PC-3 (cell line): ENCODE measurements at regions not wholly inside any gene's neighbourhood (a gene's known extent, or its start where the extent isn't known, plus 50 kb on each side); places are given as distances from the start of the nearest gene placed in this dataset.

ENCODE experiments used
- ATAC-seq: fragments of 200-7000 bp; cut with Tn5 transposase; 2 replicates; pipeline ENCODE4 v1.9.1; 2020; ENCODE audit warnings: mild to moderate bottlenecking, moderate library complexity
- BruUV-seq: library from RNA; stranded (reverse); fragments of 400-500 nt; replicated peaks from 2 replicates; lab custom pipeline; 2021; lab: Mats Ljungman, UMichigan
- CTCF ChIA-PET: fragments of 300-600 bp; sonication (Branson Sonifier 250); formaldehyde crosslinking; loops from one replicate; lab custom pipeline; 2022; ENCODE audit warnings: antibody characterized with exemption; lab: Charles Lee
- POLR2A ChIA-PET: fragments of 300-600 bp; sonication (Branson Sonifier 250); formaldehyde crosslinking; loops from one replicate; lab custom pipeline; 2022; ENCODE audit warnings: antibody characterized with exemption; ENCODE audit not compliant: unreplicated experiment; lab: Charles Lee
- DNase-seq: peaks from one replicate; pipeline ENCODE4 v3.0.0-alpha.2; 2015
- H2AFZ ChIP-seq: fragments of 300-600 bp; sonication (generic); 2 replicates; pipeline ENCODE4 v1.6.0; 2016; ENCODE audit warnings: antibody characterized with exemption, low read length
- H3F3A ChIP-seq: fragments of 300-600 bp; sonication (generic); one replicate; pipeline ENCODE4 v1.6.0; 2017; ENCODE audit warnings: antibody characterized with exemption, low read length, control low read depth, mild to moderate bottlenecking; ENCODE audit not compliant: unreplicated experiment
- H3K27ac ChIP-seq: fragments of 300-600 bp; sonication (generic); 2 replicates; pipeline ENCODE4 v1.5.1; 2016; ENCODE audit warnings: mild to moderate bottlenecking, low read length
- H3K27me3 ChIP-seq: fragments of 300-600 bp; sonication (generic); 2 replicates; pipeline ENCODE4 v1.6.1; 2016; ENCODE audit warnings: low read length, mixed read lengths
- H3K36me3 ChIP-seq: fragments of 300-600 bp; sonication (generic); 2 replicates; pipeline ENCODE4 v1.6.1; 2016; ENCODE audit warnings: low read depth, mixed run types, low read length, mixed read lengths
- H3K4me1 ChIP-seq: fragments of 300-600 bp; sonication (generic); 2 replicates; pipeline ENCODE4 v1.5.1; 2016; ENCODE audit warnings: low read length; ENCODE audit not compliant: insufficient read depth
- H3K4me2 ChIP-seq: fragments of 300-600 bp; sonication (generic); 2 replicates; pipeline ENCODE4 v1.6.0; 2016; ENCODE audit warnings: low read length
- H3K4me3 ChIP-seq: fragments of 300-600 bp; sonication (generic); 2 replicates; pipeline ENCODE4 v1.5.1; 2016; ENCODE audit warnings: mild to moderate bottlenecking, low read length, mixed read lengths
- H3K79me2 ChIP-seq: fragments of 300-600 bp; sonication (generic); 2 replicates; pipeline ENCODE4 v1.6.1; 2017; ENCODE audit warnings: low read length, mixed read lengths
- H3K9ac ChIP-seq: fragments of 300-600 bp; sonication (generic); 2 replicates; pipeline ENCODE4 v1.6.0; 2016; ENCODE audit warnings: mild to moderate bottlenecking, low read length
- H3K9me2 ChIP-seq: fragments of 300-600 bp; sonication (generic); replicated peaks from 2 replicates; pipeline ENCODE4 v1.6.1; 2016; ENCODE audit warnings: mixed run types, low read length, mixed read lengths
- H3K9me3 ChIP-seq: fragments of 300-600 bp; sonication (generic); 2 replicates; pipeline ENCODE4 v1.6.1; 2016; ENCODE audit warnings: low read length, mixed read lengths
- H4K20me1 ChIP-seq: fragments of 300-600 bp; sonication (generic); 2 replicates; pipeline ENCODE4 v1.6.1; 2016; ENCODE audit warnings: low read length, mixed read lengths
- EZH2 ChIP-seq: fragments of 300-600 bp; sonication (generic); IDR thresholded peaks from one replicate; pipeline ENCODE4 v1.6.1; 2017; ENCODE audit warnings: antibody characterized with exemption, mild to moderate bottlenecking, low read length; ENCODE audit not compliant: unreplicated experiment
- EZH2phosphoT487 ChIP-seq: fragments of 300-600 bp; sonication (generic); IDR thresholded peaks from 2 replicates; pipeline ENCODE4 v1.6.1; 2018; ENCODE audit warnings: mild to moderate bottlenecking, antibody characterized with exemption, low read length, borderline replicate concordance
- intact Hi-C: fragments of 100-400 bp; cut with micrococcal nuclease; formaldehyde crosslinking; loops from 2 replicates; pipeline ENCODE4 v1.9.0; 2023
- TF ChIP-seq, protein P1 (sequence below): fragments of 300-600 bp; sonication (generic); conservative IDR thresholded peaks from 2 replicates; pipeline ENCODE4 v1.5.1; 2017; ENCODE audit warnings: antibody characterized with exemption, low read depth, mild to moderate bottlenecking, low read length

DNA sequence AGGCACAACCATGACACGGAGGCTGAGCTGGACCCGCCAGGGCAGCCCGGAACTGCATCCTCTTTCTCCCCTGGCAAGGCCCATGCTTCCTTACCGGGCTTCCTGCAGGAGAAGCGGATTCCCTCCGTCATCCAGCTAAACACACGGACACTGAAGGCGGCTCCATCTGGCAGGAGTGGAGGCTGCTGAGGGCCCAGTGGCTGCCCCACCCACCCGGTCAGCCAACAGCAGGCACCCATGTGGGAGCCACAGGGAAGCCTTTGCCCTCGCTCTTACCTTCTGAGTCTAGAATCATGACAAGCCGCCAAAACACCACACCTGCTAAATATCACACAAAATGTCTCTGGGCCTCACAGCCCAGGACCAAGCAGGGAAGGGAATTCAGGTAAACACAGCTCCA lies 321.6 kb upstream of the RNF32 start:
- intact Hi-C loops = no loop called here
- Histone ChIP-seq H3K27me3 (peaks cover 19% of the 10 kb centered on the region; the same call in 1 of the 2 replicates), H3K9me3 (no peaks in the 10 kb centered on the region), H3K9ac (no peak overlapping the region), H3K4me1 (no peaks in the 10 kb centered on the region), H4K20me1 (no peaks in the 10 kb centered on the region), H3K36me3 (no peaks in the 10 kb centered on the region), H3K4me3 (no peak overlapping the region), H3K9me2 (no peaks in the 10 kb centered on the region), H3K4me2 (no peak overlapping the region), H3K27ac (no peak overlapping the region), H3K79me2 (no peaks in the 10 kb centered on the region), H3F3A (no peaks in the 10 kb centered on the region), H2AFZ (no peak overlapping the region)
- no TSS peak for BruUV-seq
- POLR2A ChIA-PET = no interaction called here
- CTCF ChIA-PET = no interaction called here
- no peak for ATAC-seq
- DNase-seq = no peak
- TF ChIP-seq EZH2 = no peak
- TF ChIP-seq, protein P1, sequence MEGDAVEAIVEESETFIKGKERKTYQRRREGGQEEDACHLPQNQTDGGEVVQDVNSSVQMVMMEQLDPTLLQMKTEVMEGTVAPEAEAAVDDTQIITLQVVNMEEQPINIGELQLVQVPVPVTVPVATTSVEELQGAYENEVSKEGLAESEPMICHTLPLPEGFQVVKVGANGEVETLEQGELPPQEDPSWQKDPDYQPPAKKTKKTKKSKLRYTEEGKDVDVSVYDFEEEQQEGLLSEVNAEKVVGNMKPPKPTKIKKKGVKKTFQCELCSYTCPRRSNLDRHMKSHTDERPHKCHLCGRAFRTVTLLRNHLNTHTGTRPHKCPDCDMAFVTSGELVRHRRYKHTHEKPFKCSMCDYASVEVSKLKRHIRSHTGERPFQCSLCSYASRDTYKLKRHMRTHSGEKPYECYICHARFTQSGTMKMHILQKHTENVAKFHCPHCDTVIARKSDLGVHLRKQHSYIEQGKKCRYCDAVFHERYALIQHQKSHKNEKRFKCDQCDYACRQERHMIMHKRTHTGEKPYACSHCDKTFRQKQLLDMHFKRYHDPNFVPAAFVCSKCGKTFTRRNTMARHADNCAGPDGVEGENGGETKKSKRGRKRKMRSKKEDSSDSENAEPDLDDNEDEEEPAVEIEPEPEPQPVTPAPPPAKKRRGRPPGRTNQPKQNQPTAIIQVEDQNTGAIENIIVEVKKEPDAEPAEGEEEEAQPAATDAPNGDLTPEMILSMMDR = no peak
- no peak for TF ChIP-seq EZH2phosphoT487

DNA sequence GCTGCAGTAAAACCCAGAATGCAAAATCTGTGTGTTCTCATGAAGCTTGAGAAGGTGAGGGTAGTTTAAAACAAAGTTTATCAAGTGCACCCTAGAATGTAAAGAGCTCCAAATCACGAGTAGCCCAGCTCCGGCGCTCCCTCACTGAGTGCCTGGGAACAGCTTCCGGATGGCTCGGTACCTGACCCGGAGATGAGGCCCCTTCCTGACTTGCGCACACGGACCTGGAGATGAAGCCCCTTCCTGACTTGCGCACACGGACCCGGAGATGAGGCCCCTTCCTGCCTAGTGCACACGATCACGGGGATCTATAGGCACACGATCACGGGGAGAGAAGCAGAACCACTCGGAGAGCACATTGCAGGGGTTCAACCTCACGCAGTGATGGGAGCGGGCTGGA lies 322.1 kb upstream of the RNF32 start:
- BruUV-seq = no TSS peak
- H3K4me3 ChIP-seq = no peak overlapping the region

DNA sequence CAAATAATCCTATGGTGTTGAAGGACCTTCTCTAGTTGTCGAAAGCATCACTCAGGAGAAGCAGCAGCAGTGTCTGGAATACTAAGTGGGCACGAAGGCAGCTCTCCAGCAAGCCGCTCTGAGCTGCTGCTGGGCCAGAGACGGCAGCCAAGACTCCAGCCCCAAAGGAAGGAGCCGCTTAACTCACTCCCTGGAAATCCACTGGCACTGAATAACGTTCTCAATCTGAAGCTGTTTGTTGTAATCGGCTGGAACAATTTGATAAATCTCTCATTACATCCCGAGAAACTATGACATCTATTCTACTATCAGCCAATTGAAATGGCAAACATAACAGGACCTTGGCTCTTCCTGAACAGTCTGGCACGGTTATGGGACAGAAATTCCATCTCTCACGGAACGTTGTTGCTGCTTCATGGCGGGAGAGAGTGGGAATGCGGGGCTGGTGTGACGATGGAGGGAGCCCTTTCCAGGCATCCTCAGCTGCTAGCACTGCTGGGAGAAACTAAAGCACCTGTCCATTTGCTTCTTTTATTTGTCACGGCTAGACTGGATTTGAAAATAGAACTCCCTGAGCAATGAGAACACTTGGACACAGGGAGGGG lies 331.5 kb upstream of the RNF32 start:
- H3K27me3 ChIP-seq = peaks cover 78% of the 10 kb centered on the region
- no peaks in the 10 kb centered on the region for H3F3A ChIP-seq
- H3K79me2 ChIP-seq = no peaks in the 10 kb centered on the region
- POLR2A ChIA-PET = no interaction called here
- BruUV-seq = no TSS peak
- H3K4me3 ChIP-seq = no peak overlapping the region
- H3K9me3 ChIP-seq = no peaks in the 10 kb centered on the region
- no peak overlapping the region for H3K27ac ChIP-seq
- intact Hi-C loops = no loop called here
- H3K9ac ChIP-seq = no peak overlapping the region
- TF ChIP-seq, protein P1 = no peak
- no peak for TF ChIP-seq EZH2phosphoT487
- TF ChIP-seq EZH2 = no peak
- H3K9me2 ChIP-seq = no peaks in the 10 kb centered on the region
- DNase-seq = no peak
- no peak for ATAC-seq
- no peaks in the 10 kb centered on the region for H3K36me3 ChIP-seq
- no peak overlapping the region for H3K4me2 ChIP-seq
- H3K4me1 ChIP-seq = no peaks in the 10 kb centered on the region
- no peak overlapping the region for H2AFZ ChIP-seq
- no peaks in the 10 kb centered on the region for H4K20me1 ChIP-seq
- CTCF ChIA-PET = no interaction called here

More for the DNA sequence above, 322.1 kb upstream of the RNF32 start:
- TF ChIP-seq, protein P1 = no peak
- no peak for TF ChIP-seq EZH2phosphoT487
- no peak for TF ChIP-seq EZH2
- Histone ChIP-seq H3K27me3 (peaks cover 22% of the 10 kb centered on the region; the same call in 1 of the 2 replicates), H3K9me3 (no peaks in the 10 kb centered on the region), H3K4me1 (no peaks in the 10 kb centered on the region), H3K4me2 (no peak overlapping the region), H2AFZ (no peak overlapping the region), H4K20me1 (no peaks in the 10 kb centered on the region), H3K36me3 (no peaks in the 10 kb centered on the region), H3K27ac (no peak overlapping the region), H3K9me2 (no peaks in the 10 kb centered on the region), H3F3A (no peaks in the 10 kb centered on the region), H3K9ac (no peak overlapping the region), H3K79me2 (no peaks in the 10 kb centered on the region)
- POLR2A ChIA-PET = no interaction called here
- intact Hi-C loops = no loop called here
- CTCF ChIA-PET = no interaction called here
- no peak for DNase-seq
- no peak for ATAC-seq
